ENCODE measurements at regions not wholly inside any gene's neighbourhood (a gene's known extent, or its start where the extent isn't known, plus 50 kb on each side); places are given as distances from the start of the nearest gene placed in this dataset.

GRCh38 chrX:122055460-122055859 lies 1008.0 kb downstream of the GLUD2 start:
- no peak overlapping the region for H3K4me3 Mint-ChIP-seq
- no peak for DNase-seq
- no peaks in the 10 kb centered on the region for H3K36me3 Mint-ChIP-seq
- no peak overlapping the region for H3K27ac Mint-ChIP-seq
- CTCF ChIA-PET: no interaction called here
- H3K4me1 Mint-ChIP-seq: no peaks in the 10 kb centered on the region
- no peaks in the 10 kb centered on the region for H3K27me3 Mint-ChIP-seq
- H3K9me3 Mint-ChIP-seq: no peaks in the 10 kb centered on the region

- Mint-ChIP-seq H3K9me3 (no peaks in the 10 kb centered on the region), H3K36me3 (no peaks in the 10 kb centered on the region), H3K4me3 (no peak overlapping the region), H3K27me3 (no peaks in the 10 kb centered on the region), H3K27ac (no peak overlapping the region), H3K4me1 (no peaks in the 10 kb centered on the region)
- DNase-seq: no peak
- CTCF ChIA-PET: no interaction called here
These were observed 1008.7 kb downstream of the GLUD2 start for GRCh38 chrX:122055979-122056715.

GRCh38 chrX:122076241-122076640 lies 1028.8 kb downstream of the GLUD2 start:
- Mint-ChIP-seq H3K36me3 (no peaks in the 10 kb centered on the region), H3K27me3 (no peaks in the 10 kb centered on the region), H3K4me1 (no peaks in the 10 kb centered on the region), H3K9me3 (no peaks in the 10 kb centered on the region), H3K4me3 (no peak overlapping the region), H3K27ac (no peak overlapping the region)
- CTCF ChIA-PET: no interaction called here
- no peak for DNase-seq

- Mint-ChIP-seq H3K36me3 (no peaks in the 10 kb centered on the region), H3K4me3 (no peak overlapping the region), H3K27me3 (no peaks in the 10 kb centered on the region), H3K9me3 (no peaks in the 10 kb centered on the region), H3K4me1 (no peaks in the 10 kb centered on the region), H3K27ac (no peak overlapping the region)
- no peak for DNase-seq
- CTCF ChIA-PET: no interaction called here
These were observed 1030.7 kb downstream of the GLUD2 start for GRCh38 chrX:122078079-122078478.

- no peak for DNase-seq
- Mint-ChIP-seq H3K4me3 (no peak overlapping the region), H3K27ac (no peak overlapping the region), H3K27me3 (no peaks in the 10 kb centered on the region), H3K36me3 (no peaks in the 10 kb centered on the region), H3K4me1 (no peaks in the 10 kb centered on the region), H3K9me3 (no peaks in the 10 kb centered on the region)
- CTCF ChIA-PET: no interaction called here
These were observed 1039.9 kb downstream of the GLUD2 start for GRCh38 chrX:122087341-122087740.

GRCh38 chrX:122091571-122091970 lies 1044.2 kb downstream of the GLUD2 start:
- H3K27ac Mint-ChIP-seq: no peak overlapping the region
- no peaks in the 10 kb centered on the region for H3K36me3 Mint-ChIP-seq
- H3K9me3 Mint-ChIP-seq: peaks cover 2% of the 10 kb centered on the region
- no peaks in the 10 kb centered on the region for H3K4me1 Mint-ChIP-seq
- no peaks in the 10 kb centered on the region for H3K27me3 Mint-ChIP-seq
- no peak for DNase-seq
- no peak overlapping the region for H3K4me3 Mint-ChIP-seq
- CTCF ChIA-PET: no interaction called here

DNA sequence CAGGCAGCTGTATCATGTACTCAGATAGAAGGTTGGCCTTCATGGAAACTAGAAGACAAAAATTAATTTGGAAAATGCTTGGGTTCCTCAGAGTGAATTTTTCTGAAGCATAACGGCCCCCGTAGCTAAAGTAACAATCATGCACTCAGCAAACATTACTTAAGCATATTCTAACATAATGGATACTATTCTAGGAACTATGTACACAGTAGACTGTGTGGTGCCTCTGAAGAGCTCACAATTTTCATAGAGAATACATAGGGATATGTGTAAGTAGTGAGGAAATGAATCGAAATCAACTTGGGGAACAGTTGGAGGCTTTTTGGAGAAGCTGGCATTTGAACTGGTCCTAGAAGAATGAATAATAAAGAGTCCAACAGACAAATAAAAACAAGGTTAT lies 1045.0 kb downstream of the GLUD2 start:
- Mint-ChIP-seq H3K4me1 (no peaks in the 10 kb centered on the region), H3K27me3 (no peaks in the 10 kb centered on the region), H3K36me3 (no peaks in the 10 kb centered on the region), H3K27ac (no peak overlapping the region), H3K9me3 (peaks cover 2% of the 10 kb centered on the region), H3K4me3 (no peak overlapping the region)
- CTCF ChIA-PET: no interaction called here
- DNase-seq: no peak

DNA sequence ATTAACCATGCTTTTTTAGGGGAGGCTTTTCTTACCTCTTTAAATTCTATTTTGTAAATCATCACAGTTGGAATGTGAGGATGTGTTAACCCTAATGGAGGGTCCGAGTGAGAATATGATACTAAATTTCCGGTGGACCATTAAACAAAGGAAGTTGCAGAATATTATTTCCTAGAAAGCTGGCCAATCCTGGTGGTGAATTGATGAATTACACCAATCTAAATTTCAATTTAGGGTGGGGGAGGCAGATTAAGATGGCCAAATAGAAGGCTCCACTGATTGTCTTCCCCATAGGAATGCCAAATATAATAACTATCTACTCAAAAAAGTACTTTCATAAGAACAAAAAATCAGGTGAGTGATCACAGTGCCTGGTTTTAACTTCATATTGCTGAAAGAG lies 1045.6 kb downstream of the GLUD2 start:
- Mint-ChIP-seq H3K27me3 (no peaks in the 10 kb centered on the region), H3K4me3 (no peak overlapping the region), H3K4me1 (no peaks in the 10 kb centered on the region), H3K9me3 (peaks cover 2% of the 10 kb centered on the region), H3K36me3 (no peaks in the 10 kb centered on the region), H3K27ac (no peak overlapping the region)
- CTCF ChIA-PET: no interaction called here
- no peak for DNase-seq

DNA sequence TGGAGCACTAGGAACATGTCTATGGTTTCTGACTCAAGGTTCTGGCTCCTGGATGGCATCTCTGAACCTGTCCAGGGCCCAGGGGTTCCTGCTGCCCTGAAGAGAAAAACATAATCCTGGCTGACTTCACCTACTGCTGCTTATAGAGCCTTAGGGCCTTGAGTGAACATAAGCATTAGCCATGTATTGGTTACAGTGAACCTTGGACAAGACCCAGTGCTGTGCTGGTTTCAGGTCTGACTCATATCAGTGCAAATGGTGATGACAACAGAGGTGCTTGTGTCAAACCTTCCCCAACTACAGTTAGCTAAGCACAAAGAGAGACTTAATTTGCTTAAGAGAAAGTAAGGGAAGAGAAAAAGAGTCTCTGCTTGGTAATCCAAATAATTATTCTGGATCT lies 1047.2 kb downstream of the GLUD2 start:
- no peaks in the 10 kb centered on the region for H3K27me3 Mint-ChIP-seq
- no peak for DNase-seq
- no peaks in the 10 kb centered on the region for H3K4me1 Mint-ChIP-seq
- CTCF ChIA-PET: no interaction called here
- H3K27ac Mint-ChIP-seq: no peak overlapping the region
- H3K36me3 Mint-ChIP-seq: no peaks in the 10 kb centered on the region
- H3K9me3 Mint-ChIP-seq: peaks cover 2% of the 10 kb centered on the region
- no peak overlapping the region for H3K4me3 Mint-ChIP-seq

DNA sequence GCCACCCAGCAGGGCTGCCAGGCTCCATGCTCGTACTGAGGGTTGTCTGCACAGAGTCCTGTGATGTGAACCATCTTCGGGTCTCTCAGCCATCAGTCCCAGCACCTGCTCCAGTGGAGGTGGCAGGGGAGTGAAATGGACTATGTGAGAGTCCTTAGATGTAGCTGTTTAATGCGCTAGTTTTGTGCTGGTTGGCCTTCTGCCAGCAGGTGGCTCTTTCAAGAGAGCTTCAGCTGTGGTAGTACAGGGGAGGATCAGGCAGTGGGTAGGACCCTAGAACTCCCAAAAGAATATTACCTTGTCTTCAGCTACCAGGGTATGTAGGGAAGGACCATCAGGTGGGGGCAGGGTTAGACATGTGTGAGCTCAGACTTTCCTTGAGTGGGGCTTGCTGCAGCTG lies 1066.0 kb downstream of the GLUD2 start:
- Mint-ChIP-seq H3K4me1 (no peaks in the 10 kb centered on the region), H3K9me3 (peaks cover 2% of the 10 kb centered on the region), H3K4me3 (no peak overlapping the region), H3K27me3 (no peaks in the 10 kb centered on the region), H3K27ac (no peak overlapping the region), H3K36me3 (no peaks in the 10 kb centered on the region)
- CTCF ChIA-PET: no interaction called here
- no peak for DNase-seq

- Mint-ChIP-seq H3K9me3 (peaks cover 2% of the 10 kb centered on the region), H3K27ac (no peak overlapping the region), H3K4me1 (no peaks in the 10 kb centered on the region), H3K4me3 (no peak overlapping the region), H3K36me3 (no peaks in the 10 kb centered on the region), H3K27me3 (no peaks in the 10 kb centered on the region)
- CTCF ChIA-PET: no interaction called here
- DNase-seq: no peak
These were observed 1066.5 kb downstream of the GLUD2 start for GRCh38 chrX:122113896-122114295.

DNA sequence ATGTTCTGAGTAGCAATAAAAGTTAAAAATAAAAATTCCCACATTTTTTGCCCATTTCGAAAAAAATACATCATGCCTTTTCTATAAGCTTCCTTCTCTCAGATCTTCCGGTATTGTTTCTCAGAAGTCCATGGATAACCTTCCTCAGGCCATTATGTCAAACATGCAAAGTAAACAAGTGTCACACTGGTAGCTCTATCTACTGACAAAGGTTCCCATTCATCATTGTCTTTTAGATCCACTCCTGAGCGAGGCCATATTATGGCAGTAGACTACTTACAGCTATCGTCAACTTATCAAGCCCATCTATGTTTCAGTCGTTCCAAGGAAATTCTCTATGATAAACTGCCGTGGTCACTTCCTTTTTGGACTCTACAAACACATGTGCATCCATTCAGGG lies 1068.2 kb downstream of the GLUD2 start:
- H3K27me3 Mint-ChIP-seq: no peaks in the 10 kb centered on the region
- no peaks in the 10 kb centered on the region for H3K4me1 Mint-ChIP-seq
- H3K4me3 Mint-ChIP-seq: no peak overlapping the region
- DNase-seq: no peak
- no peaks in the 10 kb centered on the region for H3K9me3 Mint-ChIP-seq
- no peaks in the 10 kb centered on the region for H3K36me3 Mint-ChIP-seq
- CTCF ChIA-PET: no interaction called here
- H3K27ac Mint-ChIP-seq: no peak overlapping the region

DNA sequence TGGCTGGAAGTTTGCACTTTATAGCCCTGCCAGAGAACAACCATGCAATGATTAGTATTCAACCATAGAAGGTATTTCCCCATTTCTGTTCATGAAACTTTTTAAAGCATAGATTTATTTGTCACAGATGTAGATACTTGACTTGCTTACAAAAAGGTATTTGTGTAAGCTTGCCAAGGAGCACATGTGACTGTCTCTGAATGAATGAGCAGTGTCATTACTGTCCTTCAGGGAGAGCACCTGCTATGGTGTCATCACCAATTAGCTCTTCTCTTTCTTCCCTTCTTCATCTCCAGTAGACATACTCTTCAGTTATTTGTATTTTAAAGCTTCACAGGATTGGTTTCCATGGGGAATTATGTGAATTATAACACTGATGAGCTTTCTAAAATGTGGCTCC lies 1064.7 kb upstream of the GRIA3 start:
- H3K27me3 Mint-ChIP-seq: no peaks in the 10 kb centered on the region
- no peaks in the 10 kb centered on the region for H3K4me1 Mint-ChIP-seq
- H3K27ac Mint-ChIP-seq: no peak overlapping the region
- H3K9me3 Mint-ChIP-seq: no peaks in the 10 kb centered on the region
- no peak overlapping the region for H3K4me3 Mint-ChIP-seq
- no peak for DNase-seq
- H3K36me3 Mint-ChIP-seq: no peaks in the 10 kb centered on the region
- CTCF ChIA-PET: no interaction called here

DNA sequence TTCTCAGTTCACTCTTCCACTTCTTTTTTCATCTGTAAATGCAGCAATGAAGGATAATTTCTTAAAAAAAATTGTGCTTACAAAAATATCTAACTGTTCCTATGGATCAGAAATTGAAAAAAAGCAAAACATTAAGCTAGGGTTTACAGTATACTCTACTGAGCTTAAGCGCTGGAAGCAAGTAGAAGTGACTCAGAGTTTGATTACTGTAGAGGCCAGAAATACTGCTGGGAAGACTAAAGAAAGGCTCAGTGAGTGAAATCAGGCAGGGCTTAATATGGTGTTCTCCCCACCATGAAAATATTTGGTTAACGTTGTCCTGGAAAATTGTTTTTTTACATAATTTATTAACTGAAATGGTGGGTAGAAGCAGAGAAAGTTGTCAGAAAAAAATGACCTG lies 1061.8 kb upstream of the GRIA3 start:
- no peaks in the 10 kb centered on the region for H3K4me1 Mint-ChIP-seq
- no peaks in the 10 kb centered on the region for H3K9me3 Mint-ChIP-seq
- DNase-seq: no peak
- no peak overlapping the region for H3K27ac Mint-ChIP-seq
- H3K27me3 Mint-ChIP-seq: no peaks in the 10 kb centered on the region
- CTCF ChIA-PET: no interaction called here
- H3K4me3 Mint-ChIP-seq: no peak overlapping the region
- no peaks in the 10 kb centered on the region for H3K36me3 Mint-ChIP-seq

DNA sequence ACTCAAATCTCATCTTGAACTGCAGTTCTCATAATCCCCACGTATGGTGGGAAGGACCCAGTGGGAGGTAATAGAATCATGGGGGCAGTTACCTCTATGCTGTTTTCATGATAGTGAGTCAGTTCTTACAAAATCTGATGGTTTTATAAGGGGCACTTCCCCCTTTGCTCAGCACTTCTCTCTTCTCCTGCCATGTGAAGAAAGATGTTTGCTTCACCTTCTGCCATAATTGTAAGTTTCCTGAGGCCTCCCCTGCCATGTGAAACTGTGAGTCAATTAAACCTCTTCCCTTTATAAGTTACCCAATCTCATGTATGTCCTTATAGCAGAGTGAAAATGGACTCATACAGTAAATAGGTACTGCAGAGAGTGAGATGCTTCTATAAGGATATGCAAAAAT lies 1050.6 kb upstream of the GRIA3 start:
- no peak for DNase-seq
- H3K4me1 Mint-ChIP-seq: no peaks in the 10 kb centered on the region
- H3K27ac Mint-ChIP-seq: no peak overlapping the region
- CTCF ChIA-PET: no interaction called here
- no peaks in the 10 kb centered on the region for H3K36me3 Mint-ChIP-seq
- no peak overlapping the region for H3K4me3 Mint-ChIP-seq
- no peaks in the 10 kb centered on the region for H3K27me3 Mint-ChIP-seq
- no peaks in the 10 kb centered on the region for H3K9me3 Mint-ChIP-seq

DNA sequence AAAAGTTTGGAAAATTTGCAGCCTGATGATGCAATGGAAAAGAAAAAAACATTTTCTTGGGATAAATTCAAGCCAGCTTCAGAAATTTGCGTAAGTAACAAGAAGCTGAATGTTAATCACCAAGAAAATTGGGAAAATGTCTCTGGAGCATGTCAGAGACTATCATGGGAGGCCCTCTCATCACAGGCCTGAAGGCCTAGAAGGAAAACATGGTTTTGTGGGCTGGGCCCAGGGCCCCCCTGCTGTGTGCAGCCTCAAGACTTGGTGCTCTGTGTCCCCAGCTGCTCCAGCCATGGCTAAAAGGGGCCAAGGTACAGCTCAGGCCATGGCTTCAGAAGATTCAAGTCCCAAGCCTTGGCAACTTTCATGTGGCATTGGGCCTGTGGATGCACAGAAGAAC lies 1049.8 kb upstream of the GRIA3 start:
- Mint-ChIP-seq H3K27me3 (no peaks in the 10 kb centered on the region), H3K27ac (no peak overlapping the region), H3K4me3 (no peak overlapping the region)

More for the DNA sequence above, 1049.8 kb upstream of the GRIA3 start:
- Mint-ChIP-seq H3K4me1 (no peaks in the 10 kb centered on the region), H3K9me3 (no peaks in the 10 kb centered on the region), H3K36me3 (no peaks in the 10 kb centered on the region)
- no peak for DNase-seq
- CTCF ChIA-PET: no interaction called here
